Activated T-helper 17 cell treated with anti-CD3 and anti-CD28 coated beads, Interleukin-2, amount 50 U/mL, for 72 hours (primary cell): ENCODE measurements at regions not wholly inside any gene's neighbourhood (a gene's known extent, or its start where the extent isn't known, plus 50 kb on each side); places are given as distances from the start of the nearest gene placed in this dataset.

Experiments used
- ATAC-seq: fragments of 150-1000 bp; cut with Tn5 transposase; replicated peaks from 2 replicates; pipeline ENCODE4 v1.10.0; 2021; ENCODE audit warnings: mild to moderate bottlenecking, moderate library complexity
- H3K27ac Mint-ChIP-seq: one replicate; pipeline ENCODE4 v1.8.0; 2022; ENCODE audit warnings: mixed read lengths
- H3K27me3 Mint-ChIP-seq: one replicate; pipeline ENCODE4 v1.8.0; 2022; ENCODE audit warnings: mixed read lengths
- H3K36me3 Mint-ChIP-seq: one replicate; pipeline ENCODE4 v1.8.0; 2022; ENCODE audit warnings: low read depth, mild to moderate bottlenecking, mixed read lengths
- H3K4me1 Mint-ChIP-seq: one replicate; pipeline ENCODE4 v1.8.0; 2022; ENCODE audit warnings: mixed read lengths
- H3K4me3 Mint-ChIP-seq: one replicate; pipeline ENCODE4 v1.8.0; 2022; ENCODE audit warnings: mild to moderate bottlenecking, mixed read lengths
- H3K9me3 Mint-ChIP-seq: one replicate; pipeline ENCODE4 v1.8.0; 2022; ENCODE audit warnings: mixed read lengths

DNA sequence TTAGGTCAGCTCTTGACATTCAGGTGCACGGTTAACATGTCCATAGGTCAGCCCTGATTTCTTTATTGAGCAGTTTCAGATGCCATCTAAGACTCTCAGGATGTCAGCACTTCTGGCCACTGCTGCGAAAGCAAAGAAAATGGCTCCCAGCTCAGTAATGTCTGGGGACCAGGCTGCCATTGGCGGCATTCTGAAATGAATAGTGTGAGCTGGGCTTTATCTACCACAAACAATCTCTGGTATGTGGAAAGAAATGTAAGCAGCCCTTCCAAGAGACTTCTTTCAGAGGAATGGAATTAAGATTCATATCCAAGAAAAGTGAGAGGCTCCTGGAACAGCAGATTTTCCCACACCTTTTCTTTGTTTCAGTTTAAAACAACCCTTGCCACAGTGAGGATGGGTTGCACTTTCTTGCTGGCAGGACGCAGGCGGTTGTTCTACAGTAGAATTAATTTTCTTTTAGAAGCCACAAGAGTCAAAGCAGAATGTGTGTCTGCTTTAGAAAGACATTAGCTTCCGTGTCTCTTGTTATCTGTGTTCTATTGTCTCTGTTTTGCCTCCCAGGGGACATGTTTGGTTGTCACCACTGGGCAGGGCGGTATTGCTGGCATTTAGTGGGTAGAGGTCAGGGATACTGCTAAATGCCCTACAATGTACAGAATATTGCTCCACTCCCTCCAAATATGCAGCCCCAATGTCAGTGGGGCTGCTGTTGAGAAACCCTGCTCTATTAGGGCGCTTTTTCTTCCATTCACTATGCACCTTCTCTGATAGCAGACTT lies 149.9 kb upstream of the ANKH start:
- Mint-ChIP-seq H3K9me3 (no peaks in the 10 kb centered on the region), H3K4me3 (no peak overlapping the region), H3K36me3 (no peaks in the 10 kb centered on the region), H3K27ac (no peak overlapping the region), H3K4me1 (no peaks in the 10 kb centered on the region), H3K27me3 (peaks cover 9% of the 10 kb centered on the region)
- no peak for ATAC-seq

DNA sequence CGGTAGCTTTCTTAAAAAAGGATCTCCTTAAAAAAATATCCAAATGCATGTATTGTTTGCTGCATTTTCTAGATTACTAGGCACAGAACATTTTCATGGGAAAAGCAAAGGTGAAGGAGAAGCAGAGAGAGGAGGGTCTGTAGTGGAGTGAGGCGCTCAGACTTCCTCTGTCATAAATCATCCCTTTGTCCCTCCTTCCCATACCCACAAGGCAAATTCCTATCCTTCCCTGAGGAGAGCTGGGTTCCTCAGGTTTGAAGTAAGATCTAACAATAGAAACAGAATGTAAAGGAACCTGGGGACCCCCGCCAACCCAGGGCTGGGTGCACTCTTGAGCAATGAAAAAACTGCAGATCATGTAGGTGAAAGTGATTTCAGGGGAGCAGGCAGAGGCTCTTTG lies 149.2 kb upstream of the ANKH start:
- Mint-ChIP-seq H3K36me3 (no peaks in the 10 kb centered on the region), H3K27ac (no peak overlapping the region), H3K9me3 (no peaks in the 10 kb centered on the region), H3K4me1 (no peaks in the 10 kb centered on the region), H3K27me3 (peaks cover 9% of the 10 kb centered on the region), H3K4me3 (no peak overlapping the region)
- no peak for ATAC-seq

- no peaks in the 10 kb centered on the region for H3K4me1 Mint-ChIP-seq
- H3K27ac Mint-ChIP-seq: no peak overlapping the region
These were observed 143.2 kb upstream of the ANKH start for GRCh38 chr5:15014809-15015208.

GRCh38 chr5:15013654-15014463 lies 142.3 kb upstream of the ANKH start:
- H3K36me3 Mint-ChIP-seq: no peaks in the 10 kb centered on the region
- ATAC-seq: peak; percentile 52
- no peak overlapping the region for H3K4me3 Mint-ChIP-seq
- no peaks in the 10 kb centered on the region for H3K9me3 Mint-ChIP-seq
- no peak overlapping the region for H3K27ac Mint-ChIP-seq
- peaks cover 3% of the 10 kb centered on the region for H3K27me3 Mint-ChIP-seq
- no peaks in the 10 kb centered on the region for H3K4me1 Mint-ChIP-seq

More at GRCh38 chr5:15014809-15015208, 143.2 kb upstream of the ANKH start:
- Mint-ChIP-seq H3K9me3 (no peaks in the 10 kb centered on the region), H3K4me3 (no peak overlapping the region), H3K27me3 (peaks cover 3% of the 10 kb centered on the region), H3K36me3 (no peaks in the 10 kb centered on the region)
- no peak for ATAC-seq

- H3K4me1 Mint-ChIP-seq: no peaks in the 10 kb centered on the region
- no peaks in the 10 kb centered on the region for H3K27me3 Mint-ChIP-seq
- no peak overlapping the region for H3K4me3 Mint-ChIP-seq
- no peaks in the 10 kb centered on the region for H3K36me3 Mint-ChIP-seq
- no peaks in the 10 kb centered on the region for H3K9me3 Mint-ChIP-seq
- ATAC-seq: no peak
- no peak overlapping the region for H3K27ac Mint-ChIP-seq
These were observed 140.5 kb upstream of the ANKH start for GRCh38 chr5:15012061-15012460.

GRCh38 chr5:15010936-15011335 lies 139.4 kb upstream of the ANKH start:
- Mint-ChIP-seq H3K4me3 (no peak overlapping the region), H3K4me1 (no peaks in the 10 kb centered on the region), H3K27ac (no peak overlapping the region), H3K36me3 (no peaks in the 10 kb centered on the region), H3K27me3 (no peaks in the 10 kb centered on the region), H3K9me3 (no peaks in the 10 kb centered on the region)
- ATAC-seq: no peak

DNA sequence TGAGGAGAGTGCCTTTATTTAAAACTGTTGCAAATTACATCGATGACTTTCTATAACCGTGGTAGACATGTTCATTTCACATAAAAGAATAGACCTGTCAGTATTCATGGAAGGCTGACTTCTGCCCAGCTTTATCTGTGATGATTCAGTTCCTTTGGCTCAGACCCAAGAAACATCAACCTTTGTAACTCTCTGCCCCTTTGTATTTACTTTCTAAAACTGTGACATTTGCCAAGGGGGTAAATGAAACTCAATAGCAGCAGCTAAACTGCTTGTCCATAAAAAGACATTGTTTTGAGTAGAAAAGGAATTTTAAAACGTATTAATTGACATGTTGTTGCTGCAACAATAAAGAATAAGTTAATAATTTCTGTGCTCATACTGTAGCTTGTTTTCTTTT lies 137.8 kb upstream of the ANKH start:
- Mint-ChIP-seq H3K36me3 (no peaks in the 10 kb centered on the region), H3K4me1 (no peaks in the 10 kb centered on the region), H3K4me3 (no peak overlapping the region), H3K9me3 (no peaks in the 10 kb centered on the region), H3K27me3 (no peaks in the 10 kb centered on the region), H3K27ac (no peak overlapping the region)
- ATAC-seq: no peak

DNA sequence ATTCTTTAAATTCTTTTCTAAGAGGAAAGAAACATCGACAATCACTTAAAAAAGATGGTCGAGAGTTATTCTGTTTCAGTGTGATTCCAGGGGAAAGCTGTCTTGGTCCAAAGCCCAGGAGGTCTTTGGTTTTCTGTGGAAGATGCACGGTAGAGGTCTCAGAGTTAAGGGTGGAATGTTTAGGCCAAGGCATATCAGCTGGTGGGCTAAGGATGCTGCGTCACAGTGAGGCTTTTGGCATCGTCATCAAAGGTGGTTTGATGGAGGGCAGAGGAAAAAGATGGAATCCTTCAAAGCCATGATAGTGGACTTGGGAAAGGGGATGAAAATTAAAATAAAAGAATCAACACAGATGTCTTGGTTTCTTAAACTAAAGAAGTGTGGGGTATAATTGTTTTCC lies 137.3 kb upstream of the ANKH start:
- H3K27ac Mint-ChIP-seq: no peak overlapping the region

DNA sequence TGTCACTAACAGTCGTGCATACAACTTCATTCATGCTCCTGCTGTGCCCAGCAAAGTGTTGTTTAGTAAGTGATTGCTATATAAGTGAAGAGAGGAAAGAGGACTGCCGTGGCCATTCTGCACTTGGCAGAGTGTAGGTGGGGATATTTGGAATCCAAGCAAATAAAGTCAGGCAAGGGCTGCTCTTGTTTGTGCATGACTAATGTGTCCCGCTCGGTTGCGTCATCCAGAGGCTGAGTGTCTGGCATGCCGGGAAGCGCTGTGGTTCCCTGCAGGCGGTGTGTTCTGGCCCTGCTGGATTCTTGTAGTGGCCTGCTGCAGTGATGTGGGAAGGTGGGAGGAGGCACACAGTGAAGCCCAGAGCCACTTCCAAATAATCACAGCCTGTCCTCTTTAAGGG lies 136.9 kb upstream of the ANKH start:
- ATAC-seq: no peak

More for the DNA sequence above, 137.3 kb upstream of the ANKH start:
- Mint-ChIP-seq H3K9me3 (no peaks in the 10 kb centered on the region), H3K36me3 (no peaks in the 10 kb centered on the region), H3K4me3 (no peak overlapping the region), H3K4me1 (no peaks in the 10 kb centered on the region), H3K27me3 (no peaks in the 10 kb centered on the region)
- ATAC-seq: no peak

DNA sequence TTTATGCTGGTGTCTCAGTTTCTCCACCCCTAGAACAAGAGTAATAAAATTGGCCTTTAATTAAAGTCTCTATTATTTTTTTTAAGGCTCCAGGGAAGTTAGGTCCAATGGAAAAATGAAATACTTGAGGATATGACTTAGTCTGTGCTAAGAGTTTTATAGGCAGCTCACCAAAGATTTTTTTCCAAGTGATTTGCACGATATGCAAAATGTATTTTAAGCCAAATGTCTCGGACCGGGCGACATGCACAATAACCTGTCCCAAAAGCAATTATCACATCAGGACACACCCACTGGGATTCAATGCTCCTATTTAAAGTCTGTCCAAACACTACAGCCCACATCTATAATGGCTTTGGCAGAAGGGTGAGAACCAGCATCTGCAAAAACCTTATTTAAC lies 136.1 kb upstream of the ANKH start:
- Mint-ChIP-seq H3K27me3 (no peaks in the 10 kb centered on the region), H3K4me3 (no peak overlapping the region), H3K36me3 (no peaks in the 10 kb centered on the region), H3K9me3 (no peaks in the 10 kb centered on the region), H3K27ac (no peak overlapping the region), H3K4me1 (no peaks in the 10 kb centered on the region)
- ATAC-seq: no peak

More for the DNA sequence above, 136.9 kb upstream of the ANKH start:
- Mint-ChIP-seq H3K4me1 (no peaks in the 10 kb centered on the region), H3K36me3 (no peaks in the 10 kb centered on the region), H3K27me3 (no peaks in the 10 kb centered on the region), H3K4me3 (no peak overlapping the region), H3K9me3 (no peaks in the 10 kb centered on the region), H3K27ac (no peak overlapping the region)

DNA sequence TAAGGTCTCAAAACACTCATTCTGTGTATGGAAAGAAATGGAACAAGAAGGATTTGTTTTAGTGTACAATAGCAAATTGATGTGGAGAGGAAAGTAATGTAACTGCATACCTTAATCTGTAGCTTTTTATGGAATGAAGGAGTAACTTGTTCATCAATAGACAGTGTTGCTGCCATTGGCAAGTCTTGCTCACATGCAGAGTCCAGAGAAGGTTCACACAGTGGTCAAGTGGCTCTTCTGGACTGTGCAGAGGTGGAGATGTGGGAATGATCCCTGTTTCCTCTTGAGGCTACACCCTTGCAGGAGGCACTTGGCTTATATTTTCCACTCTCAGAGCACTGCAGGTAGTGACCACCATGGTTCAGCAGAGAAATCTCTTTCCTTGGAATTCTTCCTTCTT lies 132.9 kb upstream of the ANKH start:
- H3K27ac Mint-ChIP-seq: no peak overlapping the region
- H3K4me3 Mint-ChIP-seq: no peak overlapping the region
- H3K27me3 Mint-ChIP-seq: no peaks in the 10 kb centered on the region
- ATAC-seq: no peak
- H3K4me1 Mint-ChIP-seq: peaks cover 6% of the 10 kb centered on the region
- no peaks in the 10 kb centered on the region for H3K9me3 Mint-ChIP-seq
- no peaks in the 10 kb centered on the region for H3K36me3 Mint-ChIP-seq

DNA sequence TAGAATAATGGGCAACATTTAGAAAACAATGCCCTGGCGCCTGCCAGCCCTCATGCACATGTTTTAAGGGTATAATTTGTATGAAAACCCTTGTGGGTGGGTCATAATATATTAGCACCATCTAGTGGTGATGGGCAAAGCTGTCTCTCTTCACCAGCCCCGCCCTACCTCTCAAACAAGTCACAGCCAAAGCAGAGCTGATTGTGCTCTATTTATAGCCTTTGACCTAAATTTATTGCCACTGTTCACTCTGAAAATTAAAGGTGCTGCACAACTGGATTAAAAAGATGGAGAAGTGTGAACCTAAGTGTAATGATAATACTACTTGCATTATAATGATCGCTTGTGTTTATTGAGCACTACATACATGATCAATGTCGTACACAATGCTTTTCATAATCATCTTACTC lies 131.9 kb upstream of the ANKH start:
- Mint-ChIP-seq H3K4me1 (peaks cover 8% of the 10 kb centered on the region), H3K36me3 (no peaks in the 10 kb centered on the region), H3K9me3 (peaks cover 2% of the 10 kb centered on the region), H3K4me3 (no peak overlapping the region), H3K27ac (no peak overlapping the region), H3K27me3 (peaks cover 1% of the 10 kb centered on the region)
- ATAC-seq: peak; percentile 85

GRCh38 chr5:15002791-15003190 lies 131.2 kb upstream of the ANKH start:
- H3K4me1 Mint-ChIP-seq: peaks cover 9% of the 10 kb centered on the region
- no peaks in the 10 kb centered on the region for H3K36me3 Mint-ChIP-seq

GRCh38 chr5:15002173-15002572 lies 130.6 kb upstream of the ANKH start:
- no peak overlapping the region for H3K4me3 Mint-ChIP-seq
- peaks cover 3% of the 10 kb centered on the region for H3K27me3 Mint-ChIP-seq
- H3K36me3 Mint-ChIP-seq: no peaks in the 10 kb centered on the region
- peaks cover 9% of the 10 kb centered on the region for H3K4me1 Mint-ChIP-seq
- ATAC-seq: no peak
- H3K27ac Mint-ChIP-seq: no peak overlapping the region
- peaks cover 5% of the 10 kb centered on the region for H3K9me3 Mint-ChIP-seq

More at GRCh38 chr5:15002791-15003190, 131.2 kb upstream of the ANKH start:
- H3K9me3 Mint-ChIP-seq: peaks cover 5% of the 10 kb centered on the region
- no peak overlapping the region for H3K4me3 Mint-ChIP-seq
- no peak for ATAC-seq
- no peak overlapping the region for H3K27ac Mint-ChIP-seq
- H3K27me3 Mint-ChIP-seq: peaks cover 3% of the 10 kb centered on the region

- ATAC-seq: peak; percentile 80
- Mint-ChIP-seq H3K27ac (peak overlapping the region; percentile 58), H3K36me3 (no peaks in the 10 kb centered on the region), H3K4me3 (peak overlapping the region; percentile 5), H3K27me3 (peaks cover 3% of the 10 kb centered on the region), H3K9me3 (peaks cover 5% of the 10 kb centered on the region), H3K4me1 (peaks cover 9% of the 10 kb centered on the region)
These were observed 129.9 kb upstream of the ANKH start for GRCh38 chr5:15001517-15001916.
